Lung microvascular endothelial cell (primary cell): ENCODE measurements at regions not wholly inside any gene's neighbourhood (a gene's known extent, or its start where the extent isn't known, plus 50 kb on each side); places are given as distances from the start of the nearest gene placed in this dataset.
A peak's percentile ranks its signal among the peaks of the same experiment; 100 is the strongest.
"Not testable (repeated sequence)": the region's sequence is repeated elsewhere in the genome, so short reads cannot be mapped to it uniquely, and the experiment has no call there.

Source experiments
- DNase-seq, 2 donors: peaks; one replicate each; pipeline versions ENCODE4 v3.0.0 to v3.0.0-alpha.2; 2010; ENCODE audit warnings: low read depth in 2 of 2

DNA sequence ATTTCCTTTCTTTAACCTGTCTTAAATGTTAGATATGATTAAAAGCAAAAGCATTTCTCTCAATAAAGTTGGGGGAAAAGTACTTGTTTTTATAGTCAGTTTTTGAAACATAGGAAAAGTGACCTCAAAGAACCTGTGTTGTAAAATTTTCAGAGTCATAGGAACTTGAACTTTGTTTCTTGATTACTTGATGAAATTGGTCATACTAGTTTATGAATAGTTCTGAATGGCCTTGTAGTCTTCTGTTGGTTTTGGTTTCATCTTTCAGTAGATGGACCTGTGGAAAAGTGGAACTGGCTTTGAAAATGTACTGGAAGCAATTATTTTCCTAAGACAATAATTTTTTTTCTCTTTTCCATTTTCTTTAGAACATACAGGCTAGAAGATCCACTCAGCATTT is 222.2 kb upstream of the NUDT6 start:
- DNase-seq, result no peak

DNA sequence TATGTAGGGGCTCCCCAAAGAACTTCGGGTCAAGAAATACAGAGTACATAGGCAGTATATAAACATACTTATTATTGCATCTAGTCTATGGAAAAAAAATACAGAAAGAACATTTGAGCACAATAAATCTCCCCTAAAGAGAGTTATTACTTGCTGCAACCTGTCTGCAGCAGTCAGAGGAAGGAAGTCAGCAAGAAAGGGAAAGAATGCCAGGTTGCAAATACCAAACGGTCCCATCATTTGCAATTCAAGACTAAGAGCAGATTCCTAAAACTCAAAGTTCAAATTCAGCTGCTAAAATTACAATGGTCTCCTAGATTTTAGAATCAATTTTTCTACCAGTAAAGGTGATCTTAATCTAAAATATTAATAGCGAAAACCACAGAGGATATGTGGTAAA is 236.2 kb upstream of the NUDT6 start:
- DNase-seq, result peak in 1 of 2 donors; percentile 11

DNA sequence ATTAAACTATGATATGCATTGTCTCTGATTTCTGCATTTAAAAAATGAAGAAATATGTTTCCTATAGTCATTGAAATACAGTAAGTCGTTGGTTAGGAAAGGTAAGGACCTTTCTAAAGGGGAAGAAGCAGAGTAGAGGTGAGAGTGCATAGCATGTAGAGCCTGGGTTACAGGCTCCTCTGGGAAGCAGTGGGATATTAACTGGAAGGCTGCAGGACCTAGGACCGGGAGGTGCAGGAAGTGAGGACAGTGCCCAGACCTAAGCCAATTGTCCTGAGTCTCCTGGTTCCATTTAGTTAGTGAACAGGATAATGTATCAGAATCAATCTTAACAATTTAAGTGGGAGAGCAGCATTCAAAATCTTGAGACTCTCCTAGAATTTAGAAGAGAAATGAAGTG is 237.1 kb upstream of the NUDT6 start:
- DNase-seq, result no peak

DNA sequence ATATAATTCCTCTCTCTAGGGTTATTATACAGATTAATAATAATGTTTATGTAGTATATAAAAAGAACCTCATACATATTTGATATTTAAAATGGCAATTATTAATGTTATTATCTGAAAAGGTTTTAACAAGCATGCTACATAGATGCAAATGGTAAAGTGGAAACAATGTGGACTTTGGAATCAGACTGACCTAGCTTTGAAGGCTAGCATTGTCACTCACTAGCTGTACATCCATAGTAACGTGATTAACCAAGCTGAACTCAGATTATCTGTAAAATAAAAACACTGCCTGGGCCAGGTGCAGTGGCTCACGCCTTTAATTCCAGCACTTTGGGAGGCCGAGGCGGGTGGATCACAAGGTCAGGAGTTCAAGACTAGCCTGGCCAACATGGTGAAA is 233.7 kb upstream of the SPRY1 start:
- DNase-seq, result no peak

DNA sequence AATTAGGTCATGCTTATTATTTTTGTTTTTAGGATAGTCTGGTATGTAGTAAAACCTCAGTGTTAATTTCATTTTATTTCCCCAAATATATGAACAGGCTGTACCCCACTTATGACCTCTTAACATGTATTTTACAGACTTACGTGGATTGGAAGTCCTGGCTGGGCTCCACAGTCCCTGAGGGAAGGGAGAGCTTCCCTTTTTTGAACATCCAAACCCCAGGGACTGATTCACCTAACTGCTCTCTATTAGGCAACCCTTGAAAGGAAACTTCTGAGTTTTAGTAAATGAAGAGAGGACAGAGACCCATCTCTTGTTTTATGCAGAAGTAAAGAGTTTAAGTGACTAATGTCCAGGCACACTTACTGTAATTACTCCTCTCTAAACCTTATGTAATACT is 233.1 kb upstream of the SPRY1 start:
- DNase-seq, result no peak

DNA sequence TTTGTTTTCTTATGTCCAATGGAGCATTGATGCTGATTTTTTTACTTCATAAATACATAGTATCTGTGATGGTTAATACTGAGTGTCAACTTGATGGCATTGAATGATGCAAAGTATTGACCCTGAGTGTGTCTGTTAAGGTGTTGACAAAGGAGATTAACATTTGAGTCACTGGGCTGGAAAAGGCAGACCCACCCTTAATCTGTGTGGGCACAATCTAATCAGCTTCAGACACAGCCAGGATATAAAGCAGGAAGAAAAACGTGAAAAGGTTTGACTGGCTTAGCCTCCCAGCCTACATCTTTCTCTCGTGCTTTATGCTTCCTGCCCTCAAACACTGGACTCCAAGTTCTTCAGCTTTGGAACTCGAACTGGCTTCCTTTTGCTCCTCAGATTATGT is 230.6 kb upstream of the SPRY1 start:
- DNase-seq, result no peak

DNA sequence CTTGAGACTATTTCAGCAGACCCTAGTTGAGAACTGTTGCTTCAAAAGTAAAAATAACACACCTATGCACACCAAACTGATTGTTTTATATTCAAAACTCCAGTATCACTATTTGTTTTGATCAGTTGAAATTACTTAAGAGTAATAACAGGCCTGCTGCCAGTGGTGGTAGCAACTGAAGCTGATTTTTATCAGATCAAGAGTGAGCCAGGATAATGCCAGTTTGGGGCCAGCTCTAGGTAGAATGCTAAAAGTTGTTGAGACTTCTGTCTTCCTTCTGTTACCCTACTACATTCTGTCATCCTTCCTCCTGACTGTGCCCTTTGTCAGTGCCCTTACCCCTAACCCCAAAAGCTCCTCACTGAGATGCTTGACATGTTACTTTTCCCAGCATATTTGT is 228.7 kb upstream of the SPRY1 start:
- DNase-seq, result no peak

DNA sequence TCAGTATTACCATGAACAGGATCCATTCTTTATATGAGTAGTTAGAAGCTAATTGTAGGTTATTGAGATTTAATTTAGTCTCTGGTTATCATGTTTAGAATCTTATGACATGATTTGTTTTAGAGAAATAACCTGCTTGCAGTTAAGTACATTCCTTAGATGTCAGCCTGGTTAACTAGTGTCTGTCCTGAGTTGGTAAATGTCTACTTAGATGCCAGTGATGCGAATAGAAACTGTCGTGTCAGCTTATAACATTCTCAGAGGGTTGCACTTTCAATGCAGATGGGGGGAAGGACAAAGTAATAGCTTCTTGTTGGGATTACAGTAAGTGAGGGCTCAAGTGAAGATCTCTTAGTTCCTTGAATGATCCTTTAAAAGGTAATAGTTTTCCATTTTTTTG is 227.8 kb upstream of the SPRY1 start:
- DNase-seq, result no peak

DNA sequence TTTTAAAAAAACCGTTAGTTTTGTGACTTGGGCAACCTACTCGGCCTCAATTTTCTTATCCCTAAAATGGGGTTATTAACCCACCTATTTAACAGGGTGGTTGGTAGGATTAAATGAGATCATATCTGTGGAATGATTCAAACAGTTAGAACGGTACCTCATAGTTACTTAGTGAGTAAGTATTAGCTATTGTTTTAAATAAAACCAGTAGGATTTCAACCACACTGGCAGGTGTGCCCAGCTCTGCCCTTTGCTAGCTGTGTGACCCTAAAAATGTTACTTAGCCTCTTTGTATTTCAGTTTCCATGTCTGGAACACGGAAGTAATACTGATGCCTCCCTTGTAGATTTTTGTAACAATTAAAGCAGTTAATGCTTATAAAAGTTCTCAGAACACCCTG is 225.8 kb upstream of the SPRY1 start:
- no peak for DNase-seq

DNA sequence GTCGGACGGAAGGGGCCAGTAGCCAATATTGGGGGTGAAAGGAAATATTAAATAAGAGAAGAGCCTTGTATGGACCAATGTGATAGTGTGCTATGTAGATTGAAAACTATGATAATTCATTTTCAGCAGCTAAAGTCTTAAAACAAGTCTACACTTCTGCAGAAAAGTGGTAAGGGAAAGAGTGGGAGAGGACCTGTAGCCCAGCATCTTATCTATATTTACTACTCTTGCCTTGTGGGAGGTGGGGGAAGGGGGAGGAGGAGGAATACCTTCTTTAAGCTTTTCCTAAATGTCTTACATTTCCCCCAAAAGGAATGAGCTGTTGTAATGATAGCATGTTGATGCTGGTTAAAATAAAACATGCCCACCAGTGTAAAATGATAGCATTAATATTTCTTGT is 220.0 kb upstream of the SPRY1 start:
- DNase-seq, result no peak

DNA sequence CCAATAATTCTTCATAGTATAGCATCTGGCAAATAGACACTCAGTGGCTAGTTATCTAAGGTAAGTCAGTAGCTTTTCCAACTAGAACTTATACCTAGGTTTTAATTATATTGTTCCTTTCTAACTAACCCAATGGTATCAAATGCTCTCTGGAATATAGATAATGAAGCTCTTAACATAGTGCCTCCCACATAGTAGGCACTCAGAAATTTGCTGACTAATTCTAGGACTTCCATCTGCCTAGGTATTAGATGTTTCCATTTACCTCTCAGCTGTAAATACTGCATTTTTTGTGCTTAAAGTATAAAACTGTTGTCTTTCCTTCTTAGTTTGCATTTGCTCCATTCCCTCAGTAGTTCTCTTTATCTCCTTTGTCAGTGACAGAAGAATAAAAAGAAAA is 214.3 kb upstream of the SPRY1 start:
- DNase-seq, result no peak

DNA sequence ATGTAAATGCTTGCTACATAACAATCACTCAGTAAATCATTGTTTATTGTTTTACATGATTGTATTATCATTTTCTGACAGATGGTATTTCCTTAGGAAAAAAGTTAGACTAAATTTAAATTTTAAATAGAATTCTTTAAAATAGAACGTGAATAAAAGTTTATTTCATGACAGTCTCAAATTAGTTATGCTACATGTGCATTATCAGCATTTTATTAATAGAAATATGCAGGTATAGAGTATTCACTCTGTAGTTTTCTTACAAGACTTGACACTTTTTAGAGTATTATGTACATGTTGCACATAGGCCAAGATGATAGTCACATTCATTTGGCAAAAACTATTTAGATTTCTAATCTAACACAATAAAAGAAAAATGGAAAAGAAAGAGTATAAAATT is 213.3 kb upstream of the SPRY1 start:
- no peak for DNase-seq

DNA sequence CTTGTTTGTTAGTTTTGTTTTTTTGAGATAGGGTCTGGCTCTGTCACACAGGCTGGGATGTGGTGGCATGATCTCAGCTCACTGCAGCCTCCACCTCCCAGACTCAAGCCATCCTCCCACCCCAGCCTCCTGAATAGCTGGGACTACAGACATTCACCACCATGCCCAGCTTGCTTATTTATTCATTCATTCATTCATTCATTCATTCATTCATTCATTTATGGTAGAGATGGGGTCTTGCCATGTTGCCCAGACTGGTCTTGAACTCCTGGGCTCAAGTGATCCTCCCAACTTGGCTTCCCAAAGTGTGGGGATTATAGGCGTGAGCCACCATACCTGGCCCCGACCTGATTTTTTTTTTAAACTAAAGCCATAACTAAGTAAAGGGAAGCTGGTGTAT is 212.8 kb upstream of the SPRY1 start:
- DNase-seq, result not testable (repeated sequence)

DNA sequence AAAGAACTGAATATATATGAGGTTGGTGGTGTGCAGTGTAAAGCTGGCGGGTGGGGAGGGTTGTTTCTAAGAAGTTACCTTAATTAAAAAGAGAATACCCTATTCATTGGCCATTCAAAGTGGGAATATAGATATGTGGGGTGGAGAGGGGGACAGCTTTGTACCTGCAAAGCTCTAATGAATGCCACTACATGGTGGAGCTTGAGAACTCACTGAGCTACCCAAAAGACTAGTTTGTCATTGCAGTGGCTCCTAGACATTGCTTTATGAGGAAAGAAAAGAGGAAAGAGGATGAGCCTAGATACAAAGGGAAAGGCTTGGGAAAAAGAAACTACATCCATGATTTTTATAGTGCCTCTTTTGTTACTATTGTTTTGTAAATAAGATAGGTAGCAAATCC is 209.9 kb upstream of the SPRY1 start:
- no peak for DNase-seq

DNA sequence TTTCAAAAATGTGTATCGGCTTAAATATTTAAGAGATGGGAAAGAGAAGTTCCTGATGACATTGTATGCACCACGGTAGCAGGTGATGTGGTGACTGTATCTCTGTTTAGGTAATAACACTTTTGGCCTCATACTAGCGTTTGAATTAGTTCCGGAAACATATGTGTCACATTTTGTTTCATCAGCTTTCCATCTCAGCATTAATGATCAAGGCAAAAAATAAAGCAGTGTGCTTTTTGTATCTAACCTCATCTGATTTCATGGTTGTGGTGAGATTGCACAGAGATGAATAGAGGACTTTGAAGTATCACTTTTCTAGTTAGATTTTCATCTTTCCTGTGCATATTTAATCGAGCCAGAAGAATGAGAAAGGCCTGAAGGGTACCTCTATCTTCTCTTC is 206.4 kb upstream of the SPRY1 start:
- DNase-seq, result no peak

DNA sequence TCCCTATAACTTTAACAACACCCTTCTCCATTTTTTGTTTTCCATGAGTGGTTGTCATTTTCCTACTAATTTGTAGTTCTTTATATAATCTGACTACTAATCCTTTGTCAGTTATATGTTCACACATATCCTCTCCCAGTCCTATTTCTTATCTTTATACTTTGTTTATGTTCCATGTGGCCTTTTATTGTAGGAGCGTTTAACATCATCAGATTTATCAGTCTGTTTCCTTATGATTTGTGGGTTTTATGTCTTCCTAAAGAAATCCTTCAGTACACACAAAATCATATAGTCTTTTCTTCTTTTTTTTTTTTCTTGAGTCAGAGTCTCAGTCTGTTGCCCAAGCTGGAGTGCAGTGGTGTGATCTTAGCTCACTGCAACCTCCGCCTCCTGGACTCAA is 204.9 kb upstream of the SPRY1 start:
- no peak for DNase-seq

DNA sequence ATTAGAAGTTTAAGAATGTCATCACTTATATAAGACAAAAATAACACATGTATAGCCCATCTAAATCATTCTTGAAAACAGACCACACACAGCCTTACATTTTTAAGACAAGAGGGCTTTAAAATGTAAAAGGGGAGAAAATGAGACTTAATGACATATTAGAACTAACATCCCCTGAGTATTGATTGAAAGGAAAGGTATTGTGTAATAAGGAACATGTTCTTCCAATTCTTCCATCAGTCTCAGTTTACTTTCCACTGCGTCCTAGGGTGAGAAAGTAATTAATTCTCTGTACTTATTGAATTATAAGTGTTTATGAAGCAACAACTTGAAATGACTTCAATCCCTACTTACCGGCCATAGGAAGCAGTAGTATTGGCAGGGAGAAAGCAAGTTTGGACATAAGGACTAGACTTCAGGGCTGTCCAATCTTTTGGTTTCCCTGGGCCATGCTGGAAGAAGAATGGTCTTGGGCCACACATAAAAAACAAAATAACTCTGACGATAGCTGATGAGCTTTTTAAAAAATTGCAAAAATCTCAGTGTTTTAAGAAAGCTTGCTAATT is 202.7 kb upstream of the SPRY1 start:
- DNase-seq, result no peak

DNA sequence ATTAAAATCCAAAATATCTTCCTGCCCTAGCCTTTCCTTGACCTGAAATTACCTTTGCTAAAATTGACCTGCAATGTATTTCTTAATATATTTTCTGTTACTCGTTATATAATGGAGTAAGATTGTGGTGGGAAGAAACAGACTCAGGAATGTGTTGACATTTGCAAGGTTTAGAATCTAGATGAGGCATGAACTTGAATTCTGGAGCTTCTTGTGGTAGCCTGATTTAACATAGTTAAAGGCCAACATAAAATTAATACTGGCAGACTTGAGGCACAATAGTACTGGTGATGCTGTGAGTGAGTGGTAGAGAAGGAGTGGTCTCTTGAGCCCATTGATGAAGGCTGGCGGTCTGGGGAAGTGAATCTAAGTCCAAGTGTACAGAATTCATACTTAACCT is 197.9 kb upstream of the SPRY1 start:
- no peak for DNase-seq

DNA sequence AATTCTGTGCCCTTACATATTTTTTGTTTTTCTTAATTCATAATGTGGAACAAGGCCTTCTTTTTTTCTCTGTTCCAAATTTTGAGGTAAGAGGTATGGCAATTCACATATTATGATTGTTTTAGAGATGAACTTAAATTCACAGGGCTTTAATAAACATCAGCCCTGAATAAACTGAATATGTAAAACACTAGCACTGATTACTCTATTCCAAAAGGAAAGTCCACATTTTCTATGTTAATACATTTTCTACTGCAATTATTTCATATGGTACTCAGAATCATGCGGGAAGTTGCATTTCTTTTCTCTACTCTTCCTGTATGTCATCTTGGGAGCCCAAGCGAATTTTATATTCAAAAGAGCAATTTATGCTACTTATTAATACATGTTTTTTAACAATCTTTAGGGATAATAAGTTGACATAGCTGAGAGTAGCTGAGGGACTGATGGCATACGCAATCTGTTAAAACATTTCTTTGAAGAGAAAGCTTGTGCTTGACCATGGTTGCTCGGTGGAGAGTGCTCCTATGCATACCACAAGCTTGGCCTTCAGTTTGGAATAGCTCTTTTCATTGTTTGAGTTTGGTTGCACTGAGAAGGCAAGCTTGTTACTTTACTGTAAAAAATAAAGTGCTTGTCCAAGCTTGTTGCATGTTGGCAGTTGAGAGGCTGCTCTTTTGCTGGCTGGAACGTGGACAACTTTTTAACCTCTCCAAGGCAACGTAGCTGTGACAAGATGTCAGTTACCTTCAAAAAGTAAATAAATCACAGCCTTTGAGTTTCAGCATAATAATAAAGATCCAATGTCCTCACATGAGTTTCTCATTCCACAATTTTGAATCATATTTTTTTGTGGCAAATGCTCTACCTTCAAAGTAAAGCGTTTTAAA is 196.3 kb upstream of the SPRY1 start:
- DNase-seq, result no peak

DNA sequence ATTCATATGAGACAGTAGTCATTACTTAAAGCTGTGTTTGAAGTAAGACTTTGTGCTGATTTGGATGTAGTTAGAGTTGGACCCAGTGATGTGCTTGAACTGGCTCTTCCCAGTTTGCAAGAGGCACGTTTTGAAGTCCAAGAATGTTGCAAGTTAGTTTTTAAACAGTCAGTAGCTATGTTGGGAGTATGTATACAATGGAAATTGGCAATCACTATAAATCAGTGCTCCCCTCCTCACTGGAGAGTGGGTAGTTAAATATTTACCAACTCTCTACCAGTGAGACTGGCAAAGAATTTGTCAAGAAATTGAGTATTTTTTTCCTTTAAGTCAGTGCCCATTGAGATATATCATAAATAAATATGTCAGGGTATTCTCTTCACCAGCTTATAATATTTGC is 191.9 kb upstream of the SPRY1 start:
- DNase-seq, result no peak

DNA sequence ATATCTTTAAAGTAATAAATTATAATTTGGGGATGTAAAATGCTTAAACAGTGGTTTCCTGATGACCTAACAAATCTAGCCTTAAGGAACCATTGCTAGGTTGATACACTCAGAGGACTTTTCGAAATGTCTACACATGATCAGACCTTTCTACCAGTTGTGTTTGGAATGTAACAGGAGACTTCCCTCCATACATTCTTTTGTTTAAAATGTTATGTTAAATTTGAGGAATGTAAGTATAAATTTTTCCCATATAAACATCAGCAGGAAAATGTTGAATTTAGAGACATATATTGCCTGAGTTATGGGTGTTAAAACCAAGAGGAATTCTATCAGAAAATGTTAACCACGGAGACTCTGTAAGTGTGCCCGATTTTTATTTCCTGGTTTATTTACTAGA is 190.6 kb upstream of the SPRY1 start:
- DNase-seq, result no peak

DNA sequence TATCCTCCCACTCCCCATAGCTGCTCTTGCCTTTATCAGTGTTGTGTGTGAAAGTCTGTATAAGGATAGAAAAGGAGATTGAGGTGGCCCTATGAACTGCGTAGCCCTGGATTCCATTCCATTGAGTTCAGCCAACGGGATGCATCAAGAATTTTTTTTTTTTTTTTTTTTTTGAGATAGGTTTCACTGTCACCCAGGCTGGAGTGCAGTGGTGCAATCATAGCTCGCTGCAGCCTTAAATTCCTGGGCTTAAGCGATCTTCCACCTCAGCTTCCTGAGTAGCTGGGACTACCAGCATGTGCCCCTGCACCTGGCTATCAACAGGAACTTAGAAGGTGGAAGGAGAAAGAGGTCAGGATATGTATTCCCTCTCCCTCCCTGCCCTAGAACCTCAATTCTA is 187.2 kb upstream of the SPRY1 start:
- no peak for DNase-seq

DNA sequence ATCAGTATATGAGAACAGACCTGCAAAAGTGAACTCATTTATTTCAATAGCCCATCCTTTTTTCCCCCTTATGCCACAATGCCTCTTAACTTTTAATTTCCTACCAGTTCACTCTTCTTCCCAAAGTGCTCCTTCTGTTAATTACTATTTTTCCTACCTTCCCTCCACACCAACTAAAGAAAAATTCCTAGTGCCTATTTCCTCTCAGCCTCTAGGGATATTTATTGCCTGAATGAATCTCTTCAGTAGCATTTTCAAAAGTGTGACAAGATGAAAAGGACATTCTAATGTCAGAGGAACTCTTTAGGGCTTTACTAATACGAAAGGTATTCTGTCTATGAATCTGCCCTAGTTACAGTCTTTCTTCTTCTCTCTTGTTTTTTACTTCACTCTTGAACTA is 181.1 kb upstream of the SPRY1 start:
- no peak for DNase-seq

DNA sequence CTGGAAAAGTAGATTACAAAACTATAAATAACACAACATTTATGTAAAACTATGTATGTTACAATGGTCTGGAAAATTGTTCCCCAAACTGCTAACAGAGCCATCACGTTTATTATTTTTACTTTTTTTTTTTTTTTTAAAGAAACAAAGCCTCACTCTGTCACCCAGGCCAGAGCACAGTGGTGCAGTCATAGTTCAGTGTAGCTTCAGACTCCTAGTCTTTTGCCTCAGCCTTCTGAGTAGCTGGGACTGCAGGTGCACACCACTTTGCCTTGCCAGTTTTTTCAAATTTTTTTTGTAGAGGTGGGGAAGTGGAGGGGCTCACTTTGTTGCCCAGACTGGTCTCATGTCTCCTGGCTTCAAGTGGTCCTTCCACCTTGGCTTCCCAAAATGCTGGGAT is 180.1 kb upstream of the SPRY1 start:
- DNase-seq, result no peak
